Dermis microvascular lymphatic vessel endothelial cell (primary cell): ENCODE measurements at regions not wholly inside any gene's neighbourhood (a gene's known extent, or its start where the extent isn't known, plus 50 kb on each side); places are given as distances from the start of the nearest gene placed in this dataset.
"Not testable (repeated sequence)": the region's sequence is repeated elsewhere in the genome, so short reads cannot be mapped to it uniquely, and the experiment has no call there.

ENCODE experiments used
- DNase-seq, 2 donors: peaks; one replicate each; pipeline versions ENCODE4 v3.0.0 to v3.0.0-alpha.2; 2010; ENCODE audit warnings: low read depth in 2 of 2

GRCh38 chr7:130943981-130944380, 210.0 kb upstream of the KLF14 start:
- DNase-seq, result no peak

- DNase-seq, result no peak
Measured at GRCh38 chr7:130944997-130945396, 211.0 kb upstream of the KLF14 start.

GRCh38 chr7:130945411-130945811, 211.4 kb upstream of the KLF14 start:
- no peak for DNase-seq

DNA sequence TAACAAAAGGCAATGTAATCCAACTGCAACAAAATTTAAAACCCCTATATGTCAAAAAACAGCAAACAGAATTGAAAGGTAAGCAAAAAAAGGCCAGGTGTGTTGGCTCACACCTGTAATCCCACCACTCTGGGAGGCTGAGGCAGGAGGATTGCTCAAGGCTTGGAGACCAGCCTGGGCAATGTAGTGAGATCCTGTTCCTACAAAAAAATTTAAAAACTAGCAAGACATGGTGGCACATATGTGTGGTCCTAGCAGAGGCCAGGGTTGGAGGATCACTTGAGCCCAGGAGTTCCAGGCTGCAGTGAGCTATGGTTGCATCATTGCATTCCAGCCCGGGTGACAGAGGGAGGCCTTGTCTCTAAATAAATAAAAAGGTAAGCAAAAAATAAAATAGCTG, 212.1 kb upstream of the KLF14 start:
- DNase-seq, result no peak

DNA sequence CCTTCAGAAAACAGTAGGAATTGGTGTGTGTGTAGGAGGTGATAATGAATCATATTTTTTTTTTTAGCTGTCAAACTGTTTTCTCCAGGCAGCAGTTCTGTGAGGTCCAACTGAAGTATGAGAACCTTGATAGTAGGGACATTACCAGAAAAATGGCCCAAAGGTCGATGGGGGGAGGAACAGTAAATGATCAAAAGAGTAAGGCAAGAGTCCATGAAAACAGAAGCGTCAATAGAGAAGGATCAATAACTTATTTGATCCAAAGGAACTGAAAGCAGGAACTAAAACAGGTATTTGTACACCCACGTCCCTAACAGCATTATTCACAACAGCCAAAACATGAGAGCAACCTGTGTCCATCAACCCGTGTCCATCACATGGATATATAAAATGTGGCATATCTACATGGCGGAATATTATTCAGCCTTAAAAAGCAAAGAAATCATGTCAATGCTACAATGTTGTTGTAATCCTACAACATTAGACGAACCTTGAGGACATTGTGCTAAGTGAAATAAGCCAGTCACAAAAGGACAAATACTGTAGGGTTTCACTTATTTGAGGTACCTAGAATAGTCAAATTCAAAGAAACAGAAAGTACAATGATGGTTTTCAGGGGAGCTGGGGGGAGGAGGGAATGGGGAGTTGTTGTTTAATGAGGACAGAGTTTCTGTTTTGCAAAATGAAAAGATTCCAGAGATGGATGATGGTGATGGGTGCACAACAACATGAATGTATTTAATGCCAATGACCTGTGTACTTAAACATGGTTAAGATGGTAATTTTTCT, 214.0 kb upstream of the KLF14 start:
- DNase-seq, result no peak

- DNase-seq, result no peak
Measured at GRCh38 chr7:130948822-130949221, 214.8 kb upstream of the KLF14 start.

DNA sequence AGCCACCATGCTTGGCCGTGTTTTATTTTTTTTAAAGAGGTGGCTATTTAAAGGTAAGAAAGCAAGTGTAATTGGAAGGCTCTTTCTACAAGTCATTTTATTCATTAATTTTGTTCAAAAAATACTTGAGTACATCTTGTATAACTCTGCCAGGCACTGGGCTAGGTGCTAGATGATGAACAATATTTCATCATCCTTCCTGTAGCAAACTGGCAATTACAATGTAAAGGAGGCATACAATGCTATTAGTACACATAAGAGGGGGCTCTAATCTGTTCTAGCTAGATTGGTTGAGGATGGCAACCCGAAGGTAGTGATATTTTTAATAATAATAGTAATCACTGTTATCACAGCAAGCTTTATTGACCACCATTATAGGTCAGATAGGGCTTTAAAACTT, 215.5 kb upstream of the KLF14 start:
- DNase-seq, result no peak

DNA sequence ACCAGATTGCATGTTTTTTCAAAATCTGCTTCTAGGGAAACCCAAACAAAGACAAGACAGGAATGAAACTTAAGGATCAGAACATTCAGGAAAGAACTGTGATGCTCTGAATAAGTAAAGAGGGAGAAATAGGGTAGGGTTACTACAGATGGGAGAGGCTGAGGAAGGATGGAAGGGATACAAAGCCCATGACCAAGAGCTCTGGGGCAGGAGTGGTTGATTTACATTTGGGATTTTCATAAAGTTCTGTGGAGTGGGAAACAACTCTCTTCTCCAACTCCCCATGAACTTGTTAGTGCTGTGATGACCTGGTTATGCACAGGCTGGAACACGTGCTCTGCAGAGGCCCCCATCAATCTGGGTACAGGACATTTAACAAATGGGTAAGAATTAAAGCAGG, 216.0 kb upstream of the KLF14 start:
- no peak for DNase-seq

GRCh38 chr7:130950741-130951140, 216.7 kb upstream of the KLF14 start:
- no peak for DNase-seq

- no peak for DNase-seq
Measured at GRCh38 chr7:130951303-130951975, 217.4 kb upstream of the KLF14 start.

GRCh38 chr7:130951976-130952876, 218.2 kb upstream of the KLF14 start:
- no peak for DNase-seq

DNA sequence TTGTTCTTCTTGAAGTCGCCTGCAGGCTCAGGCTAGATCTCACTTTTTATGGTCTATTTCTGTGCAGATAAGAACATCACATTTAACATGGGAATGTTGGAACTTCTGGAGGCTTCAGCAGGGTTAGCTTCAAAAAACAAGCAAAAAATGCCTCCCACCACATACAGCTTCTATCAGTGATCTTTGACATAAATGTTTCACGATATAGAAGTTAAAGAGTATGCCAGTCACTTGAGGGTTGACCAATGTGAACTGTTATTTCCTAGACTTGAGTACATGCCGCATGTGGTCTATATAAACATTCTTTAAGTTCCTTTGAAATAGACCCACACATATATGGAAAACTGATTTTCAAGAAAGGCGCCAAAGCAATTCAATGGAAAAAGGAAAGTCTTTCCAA, 219.2 kb upstream of the KLF14 start:
- no peak for DNase-seq

GRCh38 chr7:130954918-130955564, 221.0 kb upstream of the KLF14 start:
- DNase-seq, result no peak

DNA sequence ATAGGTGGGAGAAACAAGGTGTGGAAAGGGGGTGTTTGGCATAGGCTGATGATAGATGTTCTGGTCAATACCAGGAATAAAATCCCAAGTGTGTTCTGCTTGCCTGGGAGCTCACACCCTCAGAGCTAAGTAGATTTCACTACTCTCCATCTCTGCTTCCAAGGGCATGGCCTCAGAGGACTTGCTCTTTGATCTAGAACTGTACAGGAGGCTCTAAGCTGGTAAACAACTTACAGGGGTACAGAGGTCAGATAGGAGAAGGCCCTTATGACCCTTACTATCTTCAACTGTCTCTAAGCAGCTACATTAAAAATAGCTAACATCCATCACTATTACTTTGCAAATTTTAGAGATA, 221.5 kb upstream of the KLF14 start:
- no peak for DNase-seq

DNA sequence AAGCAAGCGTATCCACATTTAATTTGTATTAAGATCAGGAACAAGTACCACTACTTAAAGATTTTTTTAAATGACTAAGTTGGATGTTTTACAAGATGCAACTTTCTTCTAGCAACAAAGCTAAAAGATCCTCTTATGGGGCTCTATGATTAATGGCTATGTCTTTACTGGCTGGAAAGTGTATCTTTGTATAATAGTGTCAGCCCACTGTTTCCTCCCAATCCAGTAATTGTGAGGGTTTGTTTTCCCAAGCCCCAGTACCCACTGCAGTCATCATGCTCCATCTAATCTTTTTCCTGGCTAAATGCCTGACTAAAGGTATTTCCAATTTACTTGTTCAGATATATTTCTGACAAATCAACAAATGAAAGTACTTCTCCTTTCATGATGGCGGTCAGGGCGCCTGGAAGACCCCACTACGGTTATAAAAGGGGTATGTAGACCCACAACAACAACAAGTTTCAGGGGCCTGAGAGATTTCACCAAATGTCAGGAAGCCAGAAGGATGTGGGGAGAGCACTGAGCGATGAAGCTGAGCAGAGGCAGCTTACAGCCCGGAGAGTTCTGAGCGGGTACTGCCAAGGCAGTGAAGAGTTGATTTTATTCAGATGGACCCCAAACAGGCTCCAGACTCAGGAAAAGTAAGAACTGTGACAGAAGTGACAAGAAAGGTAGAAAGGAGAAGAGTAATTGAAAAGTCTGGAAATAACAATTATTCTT, 222.6 kb upstream of the KLF14 start:
- DNase-seq, result peak in 1 of 2 donors; percentile 63

- DNase-seq, result no peak
Measured at GRCh38 chr7:130957137-130957513, 223.1 kb upstream of the KLF14 start.

DNA sequence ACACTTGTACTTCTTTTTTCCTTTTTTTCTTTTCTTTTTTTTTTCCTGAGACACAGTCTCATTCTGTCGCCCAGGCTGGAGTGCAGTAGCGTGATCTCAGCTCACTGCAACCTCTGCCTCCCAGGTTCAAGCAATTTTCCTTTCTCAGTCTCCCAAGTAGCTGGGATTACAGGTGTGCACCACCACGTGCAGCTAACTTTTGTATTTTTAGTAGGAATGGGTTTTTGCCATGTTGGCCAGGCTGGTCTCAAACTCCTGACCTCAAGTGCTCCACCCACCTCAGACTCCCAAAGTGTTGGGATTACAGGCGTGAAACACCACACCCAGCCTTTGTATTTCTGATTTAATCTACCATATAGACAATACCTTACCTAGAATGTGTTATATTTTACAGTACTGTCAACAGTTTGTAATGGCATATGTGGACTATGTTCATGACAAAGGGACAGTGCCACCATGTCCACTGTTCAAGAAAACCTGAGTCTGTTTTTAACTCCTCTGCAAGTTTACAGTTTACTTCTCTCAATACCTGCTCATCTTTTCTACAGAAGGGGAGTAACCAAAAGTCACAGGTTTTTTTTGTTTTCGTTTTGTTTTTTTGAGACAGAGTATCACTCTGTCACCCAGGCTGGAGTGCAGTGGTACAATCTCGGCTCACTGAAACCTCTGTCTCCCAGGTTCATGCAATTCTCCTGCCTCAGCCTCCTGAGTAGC, 223.9 kb upstream of the KLF14 start:
- DNase-seq, result not testable (repeated sequence)

DNA sequence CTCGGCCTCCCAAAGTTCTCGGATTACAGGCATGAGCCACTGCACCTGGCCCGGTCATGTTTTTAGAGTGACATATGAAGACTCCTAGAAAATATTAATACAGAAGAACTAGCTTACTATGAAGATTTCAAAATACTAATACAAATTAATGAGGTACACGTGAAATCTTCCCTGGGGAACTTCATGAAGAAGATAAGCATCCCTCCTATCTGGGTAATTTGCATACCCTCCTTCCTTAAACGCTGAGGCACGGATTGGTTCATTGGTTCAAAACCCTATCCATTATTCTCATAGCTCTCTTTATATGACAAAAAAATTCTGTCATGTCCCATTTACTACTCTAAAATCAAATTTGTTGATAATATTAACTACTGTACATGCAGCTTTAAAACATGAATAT, 224.8 kb upstream of the KLF14 start:
- DNase-seq, result no peak

DNA sequence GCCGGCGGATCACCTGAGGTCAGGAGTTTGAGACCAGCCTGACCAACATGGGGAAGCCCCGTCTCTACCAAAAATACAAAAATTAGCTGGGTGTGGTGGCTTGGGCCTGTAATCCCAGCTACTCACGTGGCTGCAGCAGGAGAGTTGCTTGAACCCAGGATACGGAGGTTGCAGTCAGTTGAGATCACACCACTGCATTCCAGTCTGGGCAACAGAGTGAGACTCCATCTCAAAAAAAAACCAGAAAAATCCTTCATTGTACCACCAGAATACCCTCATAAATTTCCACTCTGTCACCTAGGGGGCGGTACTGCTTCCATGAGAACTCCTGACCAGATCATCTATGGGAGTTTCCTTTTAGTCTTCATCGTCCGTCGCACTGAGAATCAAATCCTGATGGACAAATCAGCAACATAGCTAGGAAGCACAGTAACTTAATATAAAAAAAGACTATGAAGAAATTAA, 225.8 kb upstream of the KLF14 start:
- DNase-seq, result peak in 1 of 2 donors; percentile 41
